Transverse colon (tissue), 4 donors: ENCODE measurements at regions not wholly inside any gene's neighbourhood (a gene's known extent, or its start where the extent isn't known, plus 50 kb on each side); places are given as distances from the start of the nearest gene placed in this dataset.

Experiments
- DNase-seq: peaks from one replicate; pipeline ENCODE4 v3.0.0-alpha.2; 2019
- H3K27ac ChIP-seq, 4 donors: fragments of 200-600 bp; sonication (generic); 2 replicates each; pipeline ENCODE4 v1.5.1; 2016 to 2018; ENCODE audit warnings: inconsistent platforms in 4 of 4
- H3K27me3 ChIP-seq: fragments of 200-600 bp; sonication (generic); 2 replicates; pipeline ENCODE4 v1.5.1; 2017; ENCODE audit warnings: inconsistent platforms
- H3K36me3 ChIP-seq, 4 donors: fragments of 200-600 bp; sonication (generic); 2 replicates each; pipeline ENCODE4 v1.5.1; 2017 to 2019; ENCODE audit warnings: inconsistent platforms in 4 of 4
- H3K4me1 ChIP-seq, 4 donors: fragments of 200-600 bp; sonication (generic); 2 replicates each; pipeline ENCODE4 v1.5.1; 2017 to 2020; ENCODE audit warnings: inconsistent platforms in 4 of 4
- H3K4me3 ChIP-seq, 4 donors: fragments of 200-600 bp; sonication (generic); 1 replicate in 1 of 4; 2 replicates in 3 of 4; pipeline versions ENCODE4 v1.5.1 to v1.6.1; 2017 to 2019; ENCODE audit warnings: inconsistent platforms in 4 of 4
- H3K9me3 ChIP-seq, 2 donors: fragments of 200-600 bp; sonication (generic); 2 replicates each; pipeline ENCODE4 v1.5.1; 2017 to 2019; ENCODE audit warnings: inconsistent platforms in 2 of 2
- EP300 ChIP-seq: sonication (generic); formaldehyde crosslinking; IDR thresholded peaks from one replicate; pipeline ENCODE4 v1.6.1; 2017; ENCODE audit warnings: antibody characterized with exemption, low read depth
- POLR2A ChIP-seq: fragments of 450-650 bp; IDR thresholded peaks from one replicate; pipeline ENCODE4 v1.6.1; 2016; ENCODE audit warnings: antibody characterized with exemption, mild to moderate bottlenecking, moderate library complexity
- POLR2AphosphoS5 ChIP-seq, 3 donors: sonication (generic); formaldehyde crosslinking; IDR thresholded peaks; one replicate each; pipeline ENCODE4 v1.6.1; 2016; ENCODE audit warnings: antibody characterized with exemption in 3 of 3
- WGBS, 2 donors: methylation state at CpG; one replicate each; pipeline ENCODE4 v1.1.5; 2018; ENCODE audit warnings: low coverage in 1 of 2; 5-methylcytosine and 5-hydroxymethylcytosine counted together
- in situ Hi-C, 4 donors: fragments of 200-750 bp; cut with MboI; loops; one replicate each; pipeline versions ENCODE4 v1.15.0 to v1.15.1; 2017; ENCODE audit warnings: low sequenced_read_pairs in 3 of 4, low pct_ligation_motif_present in 1 of 4, low pct_unique_long_range_greater_than_20kb in 1 of 4
- intact Hi-C: fragments of 100-400 bp; cut with DNase I; formaldehyde crosslinking; loops from one replicate; pipeline ENCODE4 v1.15.1; 2023; ENCODE audit warnings: low total_unique reads
- TF ChIP-seq, protein P1 (sequence below), 5 experiments: fragments of 200-600 bp in 3 of 5; fragments of 450-650 bp in 2 of 5; sonication (generic) in 3 of 5; IDR thresholded peaks; 1 replicate in 2 of 5; 2 replicates in 3 of 5; pipeline ENCODE4 v1.5.1; 2016 to 2017; ENCODE audit warnings: antibody characterized with exemption in 5 of 5, inconsistent platforms in 3 of 5, mild to moderate bottlenecking in 2 of 5, moderate library complexity in 1 of 5

DNA sequence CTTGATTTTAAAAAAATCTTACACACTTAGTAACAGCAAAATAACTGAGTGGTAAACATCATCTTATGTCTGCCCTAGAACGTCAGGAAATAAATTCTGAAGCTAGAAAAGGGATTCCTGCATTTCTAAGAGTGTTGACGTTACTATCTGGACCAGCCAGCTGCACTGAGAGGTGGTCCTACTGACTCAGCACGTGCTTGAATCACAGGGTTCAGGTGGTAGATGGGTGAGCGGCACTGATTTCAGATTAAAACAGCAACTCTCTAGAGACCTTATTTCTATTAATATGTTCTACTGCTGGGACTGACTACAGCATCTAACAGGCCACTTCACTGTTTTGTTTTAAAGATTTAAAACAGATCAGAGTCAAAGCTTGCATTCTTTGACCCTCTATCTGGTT is 377.2 kb downstream of the GABRB3 start:
- Histone ChIP-seq H3K27me3 (no peaks in the 10 kb centered on the region), H3K4me1 (no peaks in the 10 kb centered on the region), H3K4me3 (no peak overlapping the region), H3K9me3 (peaks cover 0 to 5% of the 10 kb centered on the region in 2 donors), H3K27ac (no peak overlapping the region), H3K36me3 (no peaks in the 10 kb centered on the region)
- WGBS, 2 donors = 54 to 65% methylated on average over 4 of the region's 4 CpGs
- in situ Hi-C loops (no loop called here), intact Hi-C loops (no loop called here)
- no peak for DNase-seq
- TF ChIP-seq EP300 (no peak), POLR2A (no peak), POLR2AphosphoS5 (IDR thresholded peaks at IDR 0.05) (no peak)
- TF ChIP-seq, protein P1, sequence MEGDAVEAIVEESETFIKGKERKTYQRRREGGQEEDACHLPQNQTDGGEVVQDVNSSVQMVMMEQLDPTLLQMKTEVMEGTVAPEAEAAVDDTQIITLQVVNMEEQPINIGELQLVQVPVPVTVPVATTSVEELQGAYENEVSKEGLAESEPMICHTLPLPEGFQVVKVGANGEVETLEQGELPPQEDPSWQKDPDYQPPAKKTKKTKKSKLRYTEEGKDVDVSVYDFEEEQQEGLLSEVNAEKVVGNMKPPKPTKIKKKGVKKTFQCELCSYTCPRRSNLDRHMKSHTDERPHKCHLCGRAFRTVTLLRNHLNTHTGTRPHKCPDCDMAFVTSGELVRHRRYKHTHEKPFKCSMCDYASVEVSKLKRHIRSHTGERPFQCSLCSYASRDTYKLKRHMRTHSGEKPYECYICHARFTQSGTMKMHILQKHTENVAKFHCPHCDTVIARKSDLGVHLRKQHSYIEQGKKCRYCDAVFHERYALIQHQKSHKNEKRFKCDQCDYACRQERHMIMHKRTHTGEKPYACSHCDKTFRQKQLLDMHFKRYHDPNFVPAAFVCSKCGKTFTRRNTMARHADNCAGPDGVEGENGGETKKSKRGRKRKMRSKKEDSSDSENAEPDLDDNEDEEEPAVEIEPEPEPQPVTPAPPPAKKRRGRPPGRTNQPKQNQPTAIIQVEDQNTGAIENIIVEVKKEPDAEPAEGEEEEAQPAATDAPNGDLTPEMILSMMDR (IDR thresholded peaks at IDR 0.05) = no peak

DNA sequence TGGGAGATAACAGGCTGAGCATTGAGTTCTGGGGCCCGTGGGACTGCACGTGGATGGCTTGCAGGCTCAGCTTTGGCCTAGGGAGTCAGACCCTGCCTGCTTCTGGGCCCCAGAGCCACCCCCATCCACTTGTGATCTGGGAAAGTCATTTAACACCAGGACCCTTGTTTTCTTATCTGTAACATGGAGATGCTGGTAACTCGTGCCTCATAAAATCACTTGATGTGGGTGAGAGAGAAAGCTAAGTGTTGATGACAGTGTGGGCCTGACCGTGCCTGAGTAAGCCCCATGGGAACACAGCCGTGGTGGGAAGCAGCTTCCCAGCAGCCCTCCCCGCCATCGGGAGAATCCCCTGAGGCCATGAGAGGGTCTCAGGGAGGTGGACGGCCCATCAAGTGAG is 378.1 kb downstream of the GABRB3 start:
- TF ChIP-seq, protein P1 (IDR thresholded peaks at IDR 0.05) = no peak
- TF ChIP-seq POLR2AphosphoS5 (IDR thresholded peaks at IDR 0.05) = no peak
- TF ChIP-seq EP300 = no peak
- TF ChIP-seq POLR2A = no peak
- Histone ChIP-seq H3K27ac (no peak overlapping the region), H3K36me3 (no peaks in the 10 kb centered on the region), H3K27me3 (no peaks in the 10 kb centered on the region), H3K4me1 (no peaks in the 10 kb centered on the region), H3K4me3 (no peak overlapping the region), H3K9me3 (peaks cover 0 to under 1% of the 10 kb centered on the region in 2 donors)
- 52% methylated on average over 8 of the region's 8 CpGs; no CpG with 5 or more reads in 1 of the 2 donors for WGBS, 2 donors
- in situ Hi-C loops = no loop called here
- no peak for DNase-seq
- intact Hi-C loops = no loop called here

DNA sequence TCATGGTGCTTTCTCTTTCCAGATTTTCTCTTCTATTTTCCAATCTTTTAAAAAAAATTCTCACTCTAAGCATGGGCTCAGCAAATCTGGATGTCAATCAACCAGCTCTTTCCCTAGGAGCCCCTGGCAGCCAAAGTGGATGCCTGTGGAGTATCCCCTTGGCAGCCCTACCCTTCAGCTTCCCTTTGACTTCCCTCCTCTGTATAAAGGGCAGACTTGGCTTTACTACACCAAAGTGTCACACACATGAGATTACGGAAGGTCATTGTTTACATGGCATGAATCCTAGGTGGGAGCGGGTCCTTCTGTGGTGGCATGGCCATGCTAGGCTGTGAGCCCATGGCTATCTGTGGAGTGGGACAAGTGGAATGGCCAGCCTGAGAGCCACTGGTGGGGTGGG is 379.9 kb downstream of the GABRB3 start:
- in situ Hi-C loops (no loop called here), intact Hi-C loops (no loop called here)
- Histone ChIP-seq H3K4me3 (no peak overlapping the region), H3K9me3 (no peaks in the 10 kb centered on the region), H3K27me3 (no peaks in the 10 kb centered on the region), H3K36me3 (no peaks in the 10 kb centered on the region), H3K4me1 (no peaks in the 10 kb centered on the region), H3K27ac (no peak overlapping the region)
- WGBS, 2 donors = 96% methylated on average over 2 of the region's 2 CpGs; no CpG with 5 or more reads in 1 of the 2 donors
- DNase-seq = no peak
- no peak for TF ChIP-seq POLR2AphosphoS5 (IDR thresholded peaks at IDR 0.05)
- TF ChIP-seq, protein P1 (IDR thresholded peaks at IDR 0.05) = no peak
- TF ChIP-seq EP300 = no peak
- no peak for TF ChIP-seq POLR2A

DNA sequence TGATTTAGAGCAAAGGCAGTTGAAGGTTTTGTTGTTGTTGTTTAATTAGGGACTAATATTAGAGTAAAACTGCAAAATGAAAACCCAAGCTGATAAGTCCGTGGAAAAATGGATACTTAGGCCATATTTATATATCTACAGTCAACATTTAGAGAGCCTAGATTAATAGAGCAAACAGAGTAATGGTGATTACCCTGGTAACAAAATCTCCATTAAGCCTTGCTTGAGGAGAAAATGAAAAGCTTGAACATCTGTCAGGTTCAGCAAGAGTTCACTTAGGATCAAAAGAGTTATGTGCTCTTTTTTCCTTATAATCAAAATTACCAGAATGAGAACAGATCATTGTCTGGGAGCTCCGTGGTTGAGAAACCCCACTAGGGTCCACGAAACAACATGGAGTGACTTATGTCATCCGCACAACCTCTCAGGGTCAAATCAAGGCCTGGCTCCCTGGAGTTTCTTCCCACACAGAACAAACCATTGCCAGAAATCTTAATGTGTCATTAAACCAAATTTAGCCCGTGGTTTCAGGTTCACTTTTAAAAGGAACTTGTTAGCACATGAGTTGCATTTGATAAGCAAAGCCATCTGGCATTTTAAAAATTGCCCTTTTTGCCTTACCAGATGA is 381.2 kb downstream of the GABRB3 start:
- WGBS, 2 donors = 66 to 71% methylated on average over 4 to 5 of the region's 5 CpGs
- Histone ChIP-seq H3K27me3 (no peaks in the 10 kb centered on the region), H3K4me1 (no peaks in the 10 kb centered on the region), H3K27ac (no peak overlapping the region), H3K9me3 (peaks cover 3 to 4% of the 10 kb centered on the region in 2 donors), H3K36me3 (no peaks in the 10 kb centered on the region), H3K4me3 (no peak overlapping the region)
- in situ Hi-C loops = no loop called here
- TF ChIP-seq POLR2AphosphoS5 (IDR thresholded peaks at IDR 0.05) (no peak), POLR2A (no peak), EP300 (no peak)
- TF ChIP-seq, protein P1 (IDR thresholded peaks at IDR 0.05) = no peak
- no peak for DNase-seq
- intact Hi-C loops = no loop called here
